GM23248 (cell line): ENCODE measurements at regions not wholly inside any gene's neighbourhood (a gene's known extent, or its start where the extent isn't known, plus 50 kb on each side); places are given as distances from the start of the nearest gene placed in this dataset.

Source experiments
- DNase-seq: peaks from one replicate; pipeline ENCODE4 v3.0.0-alpha.2; 2015
- H2AFZ ChIP-seq: fragments of 200-600 bp; sonication (generic); 2 replicates; pipeline ENCODE4 v1.6.1; 2016; ENCODE audit warnings: antibody characterized with exemption
- H3F3A ChIP-seq: fragments of 200-600 bp; sonication (generic); 2 replicates; pipeline ENCODE4 v1.6.1; 2016; ENCODE audit warnings: mild to moderate bottlenecking, antibody characterized with exemption, mixed run types; ENCODE audit not compliant: insufficient read depth
- H3K27ac ChIP-seq: fragments of 200-600 bp; sonication (generic); 2 replicates; pipeline ENCODE4 v1.5.1; 2016; ENCODE audit warnings: mild to moderate bottlenecking
- H3K27me3 ChIP-seq: fragments of 200-600 bp; sonication (generic); replicated peaks from 2 replicates; pipeline ENCODE4 v1.6.1; 2016; ENCODE audit warnings: mild to moderate bottlenecking; ENCODE audit not compliant: insufficient read depth
- H3K36me3 ChIP-seq: fragments of 200-600 bp; sonication (generic); 2 replicates; pipeline ENCODE4 v1.6.1; 2016; ENCODE audit warnings: low read depth, mild to moderate bottlenecking
- H3K4me1 ChIP-seq: fragments of 200-600 bp; sonication (generic); 2 replicates; pipeline ENCODE4 v1.6.1; 2016; ENCODE audit warnings: mild to moderate bottlenecking; ENCODE audit not compliant: insufficient read depth
- H3K4me2 ChIP-seq: fragments of 200-600 bp; sonication (generic); one replicate; pipeline ENCODE4 v1.6.1; 2016; ENCODE audit warnings: mild to moderate bottlenecking; ENCODE audit not compliant: unreplicated experiment
- H3K4me3 ChIP-seq: fragments of 200-600 bp; sonication (generic); 2 replicates; pipeline ENCODE4 v1.5.1; 2016; ENCODE audit warnings: mild to moderate bottlenecking
- H3K79me2 ChIP-seq: fragments of 200-600 bp; sonication (generic); 2 replicates; pipeline ENCODE4 v1.6.1; 2016; ENCODE audit warnings: mild to moderate bottlenecking; ENCODE audit not compliant: insufficient read depth
- H3K9ac ChIP-seq: fragments of 200-600 bp; sonication (generic); 2 replicates; pipeline ENCODE4 v1.6.1; 2016; ENCODE audit warnings: mild to moderate bottlenecking
- H3K9me2 ChIP-seq: fragments of 200-600 bp; sonication (generic); 2 replicates; pipeline ENCODE4 v1.6.1; 2016; ENCODE audit warnings: mixed run types, mild to moderate bottlenecking, moderate library complexity; ENCODE audit not compliant: insufficient read depth
- H3K9me3 ChIP-seq: fragments of 200-600 bp; sonication (generic); one replicate; pipeline ENCODE4 v1.6.1; 2017; ENCODE audit warnings: low read depth
- H4K20me1 ChIP-seq: fragments of 200-600 bp; sonication (generic); 2 replicates; pipeline ENCODE4 v1.6.0; 2016; ENCODE audit not compliant: insufficient read depth
- EZH2 ChIP-seq: fragments of 200-600 bp; sonication (generic); IDR thresholded peaks from 2 replicates; pipeline ENCODE4 v1.6.1; 2018; ENCODE audit warnings: antibody characterized with exemption, mild to moderate bottlenecking; ENCODE audit not compliant: insufficient read depth, poor library complexity, severe bottlenecking
- EZH2phosphoT487 ChIP-seq: fragments of 200-600 bp; sonication (generic); IDR thresholded peaks from 2 replicates; pipeline ENCODE4 v1.6.1; 2018; ENCODE audit warnings: antibody characterized with exemption, moderate library complexity, mild to moderate bottlenecking, low read depth; ENCODE audit not compliant: insufficient read depth
- WGBS, 2 experiments: methylation state at CpG; one replicate each; pipeline ENCODE4 v1.1.6; 2015 to 2017; ENCODE audit warnings: low lambda C conversion rate in 2 of 2, low coverage in 1 of 2; ENCODE audit errors: missing lambda C conversion rate in 2 of 2; 5-methylcytosine and 5-hydroxymethylcytosine counted together
- in situ Hi-C: fragments of 300-500 bp; cut with MboI; formaldehyde crosslinking; loops from 2 replicates; pipeline ENCODE4 v1.15.0; 2020

DNA sequence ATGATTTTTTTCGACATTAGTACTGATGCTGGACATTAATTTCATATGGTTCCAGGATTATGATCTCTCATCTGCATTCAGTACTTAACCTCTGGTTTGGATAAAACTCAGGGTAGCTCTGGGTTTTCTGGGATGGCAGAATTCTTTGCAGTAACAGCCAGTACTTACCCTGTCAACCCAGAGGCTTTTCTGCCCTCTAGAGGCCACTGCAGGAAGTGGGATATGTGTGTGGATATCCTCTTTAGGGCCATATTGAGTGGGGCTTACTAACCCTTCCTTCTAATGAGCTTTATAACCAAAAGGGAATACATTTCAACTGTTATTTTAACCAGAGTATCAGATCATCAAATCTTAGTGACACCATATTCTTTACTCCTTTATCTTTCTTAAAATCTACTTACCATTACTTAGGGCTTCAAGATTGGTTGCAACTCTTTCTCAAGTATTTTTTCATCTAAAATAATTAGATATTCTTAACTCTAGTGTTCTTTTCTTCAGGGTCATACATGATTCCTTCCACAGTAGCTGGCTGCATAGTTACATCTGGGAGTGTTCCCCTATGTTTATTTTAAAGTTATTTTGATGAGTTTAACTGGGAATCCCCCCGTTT is 488.0 kb upstream of the STXBP6 start:
- H3K27ac ChIP-seq = no peak overlapping the region
- no peaks in the 10 kb centered on the region for H3K9me3 ChIP-seq
- H3K4me1 ChIP-seq = no peaks in the 10 kb centered on the region
- H3K9me2 ChIP-seq = no peaks in the 10 kb centered on the region
- WGBS, 2 experiments = 8 to 11% methylated on average over 2 of the region's 2 CpGs
- no peaks in the 10 kb centered on the region for H4K20me1 ChIP-seq
- H3K79me2 ChIP-seq = no peaks in the 10 kb centered on the region
- H3F3A ChIP-seq = no peaks in the 10 kb centered on the region
- no peaks in the 10 kb centered on the region for H3K36me3 ChIP-seq
- H3K9ac ChIP-seq = no peak overlapping the region
- in situ Hi-C loops = no loop called here
- no peak overlapping the region for H3K4me2 ChIP-seq
- TF ChIP-seq EZH2phosphoT487 = no peak
- no peak for TF ChIP-seq EZH2
- no peaks in the 10 kb centered on the region for H3K27me3 ChIP-seq
- no peak overlapping the region for H2AFZ ChIP-seq
- peak; percentile 3 for DNase-seq
- no peak overlapping the region for H3K4me3 ChIP-seq

DNA sequence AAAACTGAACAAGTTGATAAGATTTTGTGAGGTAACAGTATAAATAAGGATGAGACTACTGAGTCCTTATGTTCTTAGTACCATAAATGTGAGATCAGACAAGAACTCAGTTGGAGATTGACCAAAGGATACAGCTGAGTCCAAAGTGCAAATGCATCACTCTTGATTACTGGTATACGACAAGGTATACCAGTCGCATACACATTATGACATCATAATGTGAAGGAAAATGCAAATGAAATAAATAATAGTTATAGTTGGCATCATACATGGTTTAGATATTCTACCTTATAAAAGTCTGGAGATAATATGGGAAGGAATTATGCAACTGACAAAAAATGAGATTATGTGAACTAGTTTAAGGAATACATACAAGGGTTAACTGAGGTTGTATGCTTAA is 476.3 kb upstream of the STXBP6 start:
- Histone ChIP-seq H3K9me3 (no peaks in the 10 kb centered on the region), H3K4me3 (no peak overlapping the region), H3F3A (no peaks in the 10 kb centered on the region), H4K20me1 (no peaks in the 10 kb centered on the region), H3K9me2 (no peaks in the 10 kb centered on the region), H3K79me2 (no peaks in the 10 kb centered on the region), H3K27ac (no peak overlapping the region), H3K27me3 (no peaks in the 10 kb centered on the region), H3K4me1 (no peaks in the 10 kb centered on the region), H3K9ac (no peak overlapping the region), H3K36me3 (no peaks in the 10 kb centered on the region), H2AFZ (no peak overlapping the region), H3K4me2 (no peak overlapping the region)
- DNase-seq = no peak
- WGBS, 2 experiments = 65 to 78% methylated on average over 2 of the region's 2 CpGs
- in situ Hi-C loops = no loop called here
- TF ChIP-seq EZH2 (no peak), EZH2phosphoT487 (no peak)

DNA sequence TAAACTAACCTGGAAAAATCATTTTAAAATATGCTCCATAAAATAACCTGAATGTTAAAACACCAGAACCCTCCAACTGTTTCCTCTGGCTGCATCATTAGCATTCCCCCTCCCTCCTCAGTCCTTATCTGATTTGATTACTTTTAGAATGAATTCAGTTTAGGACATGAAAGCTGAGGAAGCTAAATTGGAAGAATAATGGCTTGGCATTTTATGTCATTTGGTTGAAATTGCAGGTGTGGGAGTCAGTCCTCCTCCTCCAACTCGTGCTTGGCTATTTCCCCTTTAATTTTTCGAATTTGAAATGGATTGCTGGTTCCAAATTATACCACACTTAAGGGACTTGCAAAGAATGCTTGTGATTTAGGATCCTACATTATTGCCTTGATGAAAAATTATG is 473.0 kb upstream of the STXBP6 start:
- no peak overlapping the region for H3K9ac ChIP-seq
- H3K4me2 ChIP-seq = no peak overlapping the region
- in situ Hi-C loops = no loop called here
- no peaks in the 10 kb centered on the region for H3K36me3 ChIP-seq
- no peaks in the 10 kb centered on the region for H3F3A ChIP-seq
- no peaks in the 10 kb centered on the region for H3K9me3 ChIP-seq
- H3K79me2 ChIP-seq = no peaks in the 10 kb centered on the region
- 0 to 3% methylated on average over 2 of the region's 2 CpGs for WGBS, 2 experiments
- TF ChIP-seq EZH2 (no peak), EZH2phosphoT487 (no peak)
- H3K4me1 ChIP-seq = no peaks in the 10 kb centered on the region
- DNase-seq = no peak
- no peak overlapping the region for H2AFZ ChIP-seq
- H4K20me1 ChIP-seq = no peaks in the 10 kb centered on the region
- no peak overlapping the region for H3K4me3 ChIP-seq
- H3K9me2 ChIP-seq = no peaks in the 10 kb centered on the region
- H3K27me3 ChIP-seq = no peaks in the 10 kb centered on the region
- H3K27ac ChIP-seq = no peak overlapping the region

DNA sequence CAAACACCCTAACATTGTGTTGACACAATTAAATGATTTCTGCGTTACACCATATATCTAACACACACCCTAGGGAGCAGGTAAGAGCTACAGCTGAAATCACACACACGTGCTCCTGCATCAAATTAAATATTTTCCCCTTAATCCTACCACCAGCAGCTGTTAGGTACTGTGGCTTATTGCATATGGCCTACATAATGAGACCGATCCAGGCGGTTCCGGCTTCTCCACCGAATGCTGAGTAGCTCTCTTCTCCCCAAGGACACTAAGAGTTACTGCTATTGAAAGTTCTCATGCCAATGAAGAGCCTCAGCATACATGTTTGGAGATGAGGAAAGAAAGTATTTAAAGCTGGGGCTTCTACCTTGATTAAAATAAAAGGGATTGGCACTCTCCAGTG is 472.2 kb upstream of the STXBP6 start:
- Histone ChIP-seq H3K4me2 (no peak overlapping the region), H3K4me3 (no peak overlapping the region), H3K9me3 (no peaks in the 10 kb centered on the region), H3F3A (no peaks in the 10 kb centered on the region), H3K9ac (no peak overlapping the region), H2AFZ (no peak overlapping the region), H3K36me3 (no peaks in the 10 kb centered on the region), H3K4me1 (no peaks in the 10 kb centered on the region), H3K79me2 (no peaks in the 10 kb centered on the region), H4K20me1 (no peaks in the 10 kb centered on the region), H3K27ac (no peak overlapping the region), H3K9me2 (no peaks in the 10 kb centered on the region), H3K27me3 (no peaks in the 10 kb centered on the region)
- TF ChIP-seq EZH2phosphoT487 = no peak
- TF ChIP-seq EZH2 = no peak
- DNase-seq = no peak
- WGBS, 2 experiments = 50 to 55% methylated on average over 6 of the region's 6 CpGs
- in situ Hi-C loops = no loop called here

DNA sequence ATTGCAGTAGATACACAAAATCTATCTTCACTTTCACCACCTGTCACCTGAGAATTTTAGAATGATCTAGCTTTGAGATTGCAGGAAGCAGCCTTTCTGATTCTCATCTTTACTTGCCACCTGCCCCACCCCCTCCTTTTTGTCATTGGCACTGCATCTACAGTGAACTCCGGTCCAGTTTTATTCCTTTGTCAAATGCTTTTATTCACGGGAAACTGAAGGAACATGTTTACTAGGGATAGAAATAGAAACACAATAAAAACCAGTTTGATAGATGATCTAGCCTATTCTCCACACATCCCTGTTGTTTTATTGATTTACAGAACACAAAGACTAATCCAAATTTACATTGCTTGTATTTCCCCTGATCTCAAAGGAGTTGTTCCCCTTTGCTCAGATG is 471.7 kb upstream of the STXBP6 start:
- in situ Hi-C loops = no loop called here
- Histone ChIP-seq H3K36me3 (no peaks in the 10 kb centered on the region), H3K4me3 (no peak overlapping the region), H3K9ac (no peak overlapping the region), H3K9me3 (no peaks in the 10 kb centered on the region), H3F3A (no peaks in the 10 kb centered on the region), H3K4me1 (no peaks in the 10 kb centered on the region), H3K79me2 (no peaks in the 10 kb centered on the region), H3K27ac (no peak overlapping the region), H3K9me2 (no peaks in the 10 kb centered on the region), H2AFZ (no peak overlapping the region), H4K20me1 (no peaks in the 10 kb centered on the region), H3K4me2 (no peak overlapping the region), H3K27me3 (no peaks in the 10 kb centered on the region)
- DNase-seq = no peak
- TF ChIP-seq EZH2 (no peak), EZH2phosphoT487 (no peak)
- 38 to 39% methylated on average over 2 of the region's 2 CpGs for WGBS, 2 experiments
